ENCODE measurements at regions not wholly inside any gene's neighbourhood (a gene's known extent, or its start where the extent isn't known, plus 50 kb on each side); places are given as distances from the start of the nearest gene placed in this dataset.

GRCh38 chr6:119658917-119659316 lies 309.4 kb upstream of the MAN1A1 start:
- Histone ChIP-seq H3K9me3 (ENCODE audit: insufficient read depth, low read depth, low read length) (no peaks in the 10 kb centered on the region), H3K9ac (ENCODE audit: low read depth, low read length) (no peak overlapping the region), H3K27me3 (ENCODE audit: insufficient read depth, low read length) (no peaks in the 10 kb centered on the region)

GRCh38 chr6:119655124-119655523 lies 305.6 kb upstream of the MAN1A1 start:
- Histone ChIP-seq H3K36me3 (ENCODE audit: insufficient read depth, low read depth, low read length) (no peaks in the 10 kb centered on the region), H3K9me3 (ENCODE audit: insufficient read depth, low read depth, low read length) (no peaks in the 10 kb centered on the region), H3K9ac (ENCODE audit: low read depth, low read length) (no peak overlapping the region), H3K4me1 (ENCODE audit: insufficient read depth, low read length) (no peaks in the 10 kb centered on the region), H3K27me3 (ENCODE audit: insufficient read depth, low read length) (no peaks in the 10 kb centered on the region), H3K27ac (ENCODE audit: low read length) (no peak overlapping the region), H3K4me3 (ENCODE audit: low read length) (no peak overlapping the region)

More at GRCh38 chr6:119658917-119659316, 309.4 kb upstream of the MAN1A1 start:
- no peaks in the 10 kb centered on the region for H3K4me1 ChIP-seq (ENCODE audit: insufficient read depth, low read length)
- no peaks in the 10 kb centered on the region for H3K36me3 ChIP-seq (ENCODE audit: insufficient read depth, low read depth, low read length)
- H3K27ac ChIP-seq (ENCODE audit: low read length), result no peak overlapping the region
- no peak overlapping the region for H3K4me3 ChIP-seq (ENCODE audit: low read length)

DNA sequence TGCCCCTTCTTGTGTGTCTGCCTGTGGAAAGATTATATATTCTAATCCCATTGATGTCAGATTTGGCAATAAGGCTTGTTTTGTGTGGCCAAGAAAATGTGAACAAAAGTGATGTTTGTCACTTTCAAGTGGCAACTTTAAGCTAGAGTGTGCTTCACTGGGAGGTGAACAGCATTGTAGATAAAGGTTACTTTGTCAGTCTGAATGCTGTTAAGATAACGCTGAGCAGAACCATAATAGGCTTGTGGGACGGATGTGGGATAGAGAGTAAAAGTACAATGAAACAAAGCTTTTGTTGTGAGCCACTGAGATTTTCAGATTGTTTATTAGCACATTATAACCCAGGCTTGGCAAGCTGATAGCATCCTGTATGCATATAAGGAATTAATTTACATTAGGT lies 303.8 kb upstream of the MAN1A1 start:
- Histone ChIP-seq H3K4me1 (ENCODE audit: insufficient read depth, low read length) (no peaks in the 10 kb centered on the region), H3K27ac (ENCODE audit: low read length) (no peak overlapping the region)

DNA sequence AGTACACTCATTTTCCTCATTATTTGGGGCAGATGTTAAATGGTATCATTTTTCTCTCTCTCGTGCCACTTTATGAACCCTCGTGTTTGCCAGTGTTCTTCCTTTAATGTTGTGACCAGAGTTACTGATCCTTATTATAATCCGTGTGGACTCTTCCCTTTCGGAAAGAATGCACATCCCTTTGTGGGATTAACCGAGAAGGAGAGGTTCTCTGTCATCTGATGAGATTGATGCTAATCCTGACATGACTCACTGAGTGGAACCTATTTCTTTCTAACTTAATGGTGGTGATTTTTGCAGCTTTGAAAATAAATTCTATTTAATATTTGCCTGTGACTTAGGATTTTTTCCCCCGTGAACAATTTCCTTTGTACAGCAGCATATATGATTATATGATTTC lies 300.0 kb upstream of the MAN1A1 start:
- no peaks in the 10 kb centered on the region for H3K27me3 ChIP-seq (ENCODE audit: insufficient read depth, low read length)
- no peak overlapping the region for H3K27ac ChIP-seq (ENCODE audit: low read length)
- H3K36me3 ChIP-seq (ENCODE audit: insufficient read depth, low read depth, low read length), result no peaks in the 10 kb centered on the region
- no peak overlapping the region for H3K9ac ChIP-seq (ENCODE audit: low read depth, low read length)
- H3K9me3 ChIP-seq (ENCODE audit: insufficient read depth, low read depth, low read length), result no peaks in the 10 kb centered on the region
- no peak overlapping the region for H3K4me3 ChIP-seq (ENCODE audit: low read length)
- no peaks in the 10 kb centered on the region for H3K4me1 ChIP-seq (ENCODE audit: insufficient read depth, low read length)

More for the DNA sequence above, 303.8 kb upstream of the MAN1A1 start:
- H3K4me3 ChIP-seq (ENCODE audit: low read length), result no peak overlapping the region
- H3K36me3 ChIP-seq (ENCODE audit: insufficient read depth, low read depth, low read length), result no peaks in the 10 kb centered on the region
- no peaks in the 10 kb centered on the region for H3K9me3 ChIP-seq (ENCODE audit: insufficient read depth, low read depth, low read length)
- no peak overlapping the region for H3K9ac ChIP-seq (ENCODE audit: low read depth, low read length)
- no peaks in the 10 kb centered on the region for H3K27me3 ChIP-seq (ENCODE audit: insufficient read depth, low read length)

DNA sequence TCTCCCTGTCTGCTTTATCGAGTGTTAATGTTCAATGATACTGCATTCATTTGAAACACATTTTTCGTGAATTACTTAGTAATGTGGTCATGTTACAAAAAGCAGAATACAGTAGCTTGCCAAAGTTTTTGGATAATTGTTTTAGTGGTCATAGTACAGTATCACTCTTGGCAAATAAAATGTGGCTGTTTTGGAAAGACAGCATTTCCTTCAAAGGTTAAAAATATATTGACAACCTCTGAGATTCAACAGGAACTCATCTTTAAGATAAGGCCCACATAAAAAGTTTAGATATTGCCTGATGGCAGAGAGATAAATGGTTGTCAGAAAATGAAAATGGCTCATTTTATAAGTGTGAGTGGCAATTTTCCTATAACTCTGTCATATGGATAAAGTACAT lies 297.7 kb upstream of the MAN1A1 start:
- H3K27me3 ChIP-seq (ENCODE audit: insufficient read depth, low read length), result no peaks in the 10 kb centered on the region
- no peak overlapping the region for H3K27ac ChIP-seq (ENCODE audit: low read length)
- no peak overlapping the region for H3K9ac ChIP-seq (ENCODE audit: low read depth, low read length)
- no peaks in the 10 kb centered on the region for H3K36me3 ChIP-seq (ENCODE audit: insufficient read depth, low read depth, low read length)
- H3K4me3 ChIP-seq (ENCODE audit: low read length), result no peak overlapping the region
- no peaks in the 10 kb centered on the region for H3K4me1 ChIP-seq (ENCODE audit: insufficient read depth, low read length)
- no peaks in the 10 kb centered on the region for H3K9me3 ChIP-seq (ENCODE audit: insufficient read depth, low read depth, low read length)

DNA sequence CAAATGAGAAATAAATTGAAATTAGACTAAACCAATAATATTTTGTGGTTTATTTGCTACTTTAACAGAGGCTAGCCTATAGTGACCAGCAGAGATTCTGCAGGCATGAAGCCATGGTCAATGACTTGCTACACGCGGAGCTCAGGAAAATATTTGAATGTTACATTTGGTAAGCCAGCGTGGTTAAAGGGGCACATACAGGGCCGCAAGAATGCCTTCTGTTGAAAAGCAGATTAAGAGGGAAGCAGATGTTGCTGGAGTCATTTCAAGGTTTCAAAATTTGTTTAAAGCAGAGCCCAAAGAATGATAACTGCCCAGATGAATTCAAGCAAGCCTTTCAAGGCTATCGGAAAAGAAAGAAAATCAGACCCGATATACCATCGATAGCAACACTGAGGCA lies 294.3 kb upstream of the MAN1A1 start:
- no peak overlapping the region for H3K27ac ChIP-seq (ENCODE audit: low read length)
- H3K27me3 ChIP-seq (ENCODE audit: insufficient read depth, low read length), result no peaks in the 10 kb centered on the region
- H3K4me3 ChIP-seq (ENCODE audit: low read length), result no peak overlapping the region
- H3K9ac ChIP-seq (ENCODE audit: low read depth, low read length), result no peak overlapping the region
- H3K36me3 ChIP-seq (ENCODE audit: insufficient read depth, low read depth, low read length), result no peaks in the 10 kb centered on the region
- H3K9me3 ChIP-seq (ENCODE audit: insufficient read depth, low read depth, low read length), result no peaks in the 10 kb centered on the region
- H3K4me1 ChIP-seq (ENCODE audit: insufficient read depth, low read length), result no peaks in the 10 kb centered on the region

DNA sequence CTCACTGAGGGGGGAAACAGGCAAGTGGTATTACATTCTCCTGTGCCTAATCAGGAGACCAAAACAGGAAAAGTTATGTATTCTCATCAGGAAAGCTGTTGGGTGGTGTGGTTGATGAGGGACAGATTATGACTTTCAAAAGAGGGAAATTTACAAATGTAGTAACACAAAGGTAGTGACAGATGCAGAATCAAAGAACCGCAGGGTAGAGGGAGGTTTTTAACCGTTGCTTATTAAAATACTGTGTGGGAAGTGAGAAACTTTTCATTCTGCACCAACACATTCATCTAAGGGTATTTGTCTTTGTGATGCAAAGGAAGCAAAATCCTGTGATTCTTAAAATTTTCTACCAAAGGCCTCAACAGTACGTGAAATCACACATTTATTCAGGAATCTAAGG lies 288.2 kb upstream of the MAN1A1 start:
- Histone ChIP-seq H3K9me3 (ENCODE audit: insufficient read depth, low read depth, low read length) (no peaks in the 10 kb centered on the region), H3K4me3 (ENCODE audit: low read length) (no peak overlapping the region), H3K36me3 (ENCODE audit: insufficient read depth, low read depth, low read length) (no peaks in the 10 kb centered on the region), H3K27ac (ENCODE audit: low read length) (no peak overlapping the region), H3K4me1 (ENCODE audit: insufficient read depth, low read length) (peaks cover 3% of the 10 kb centered on the region; the same call in 1 of the 2 replicates), H3K9ac (ENCODE audit: low read depth, low read length) (no peak overlapping the region), H3K27me3 (ENCODE audit: insufficient read depth, low read length) (no peaks in the 10 kb centered on the region)

GRCh38 chr6:119636060-119636459 lies 286.5 kb upstream of the MAN1A1 start:
- no peak overlapping the region for H3K9ac ChIP-seq (ENCODE audit: low read depth, low read length)
- no peaks in the 10 kb centered on the region for H3K27me3 ChIP-seq (ENCODE audit: insufficient read depth, low read length)
- no peak overlapping the region for H3K4me3 ChIP-seq (ENCODE audit: low read length)
- H3K9me3 ChIP-seq (ENCODE audit: insufficient read depth, low read depth, low read length), result no peaks in the 10 kb centered on the region
- no peak overlapping the region for H3K27ac ChIP-seq (ENCODE audit: low read length)
- no peaks in the 10 kb centered on the region for H3K36me3 ChIP-seq (ENCODE audit: insufficient read depth, low read depth, low read length)
- H3K4me1 ChIP-seq (ENCODE audit: insufficient read depth, low read length), result peaks cover 3% of the 10 kb centered on the region; the same call in 1 of the 2 replicates

DNA sequence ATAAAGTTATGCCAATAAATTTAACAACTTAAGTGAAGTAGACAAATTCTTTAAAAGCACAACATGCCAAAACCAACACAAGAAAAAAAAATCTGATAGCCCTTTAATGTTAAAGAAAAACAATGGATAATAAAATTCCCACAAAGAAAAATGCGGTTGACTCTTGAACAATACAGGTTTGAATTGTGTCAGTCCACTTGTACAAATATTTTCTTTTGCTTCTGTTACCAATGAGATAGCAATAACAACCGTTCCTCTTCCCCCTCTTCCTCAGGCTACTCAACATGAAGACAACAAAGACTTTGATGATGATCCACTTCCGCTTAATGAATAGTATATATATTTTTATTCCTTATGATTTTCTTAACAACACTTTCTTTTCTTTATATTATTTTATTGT lies 283.9 kb upstream of the MAN1A1 start:
- Histone ChIP-seq H3K27me3 (ENCODE audit: insufficient read depth, low read length) (no peaks in the 10 kb centered on the region), H3K9me3 (ENCODE audit: insufficient read depth, low read depth, low read length) (no peaks in the 10 kb centered on the region), H3K9ac (ENCODE audit: low read depth, low read length) (no peak overlapping the region), H3K36me3 (ENCODE audit: insufficient read depth, low read depth, low read length) (no peaks in the 10 kb centered on the region), H3K4me1 (ENCODE audit: insufficient read depth, low read length) (peaks cover 3% of the 10 kb centered on the region; the same call in 1 of the 2 replicates), H3K4me3 (ENCODE audit: low read length) (no peak overlapping the region), H3K27ac (ENCODE audit: low read length) (no peak overlapping the region)

- H3K4me3 ChIP-seq (ENCODE audit: low read length), result no peak overlapping the region
- H3K4me1 ChIP-seq (ENCODE audit: insufficient read depth, low read length), result no peaks in the 10 kb centered on the region; the same call in 1 of the 2 replicates
- H3K36me3 ChIP-seq (ENCODE audit: insufficient read depth, low read depth, low read length), result no peaks in the 10 kb centered on the region
- no peak overlapping the region for H3K27ac ChIP-seq (ENCODE audit: low read length)
- H3K27me3 ChIP-seq (ENCODE audit: insufficient read depth, low read length), result no peaks in the 10 kb centered on the region
- H3K9me3 ChIP-seq (ENCODE audit: insufficient read depth, low read depth, low read length), result no peaks in the 10 kb centered on the region
- no peak overlapping the region for H3K9ac ChIP-seq (ENCODE audit: low read depth, low read length)
Measured at GRCh38 chr6:119630561-119631192, 281.1 kb upstream of the MAN1A1 start.

GRCh38 chr6:119628691-119629594 lies 279.4 kb upstream of the MAN1A1 start:
- no peaks in the 10 kb centered on the region for H3K27me3 ChIP-seq (ENCODE audit: insufficient read depth, low read length)
- H3K36me3 ChIP-seq (ENCODE audit: insufficient read depth, low read depth, low read length), result no peaks in the 10 kb centered on the region
- H3K9me3 ChIP-seq (ENCODE audit: insufficient read depth, low read depth, low read length), result no peaks in the 10 kb centered on the region
- H3K27ac ChIP-seq (ENCODE audit: low read length), result no peak overlapping the region
- no peak overlapping the region for H3K9ac ChIP-seq (ENCODE audit: low read depth, low read length)
- no peaks in the 10 kb centered on the region; the same call in 1 of the 2 replicates for H3K4me1 ChIP-seq (ENCODE audit: insufficient read depth, low read length)
- H3K4me3 ChIP-seq (ENCODE audit: low read length), result no peak overlapping the region
